Smooth muscle cell (in vitro differentiated cells): ENCODE measurements at regions not wholly inside any gene's neighbourhood (a gene's known extent, or its start where the extent isn't known, plus 50 kb on each side); places are given as distances from the start of the nearest gene placed in this dataset.
A peak's percentile ranks its signal among the peaks of the same experiment; 100 is the strongest.

Experiments
- DNase-seq: peaks from one replicate; lab custom pipeline; 2025; ENCODE audit not compliant: unreplicated experiment; lab: John Stamatoyannopoulos, UW
- H2AFZ ChIP-seq: fragments of 200-600 bp; sonication (generic); 2 replicates; pipeline ENCODE4 v1.6.0; 2016; ENCODE audit warnings: antibody characterized with exemption, low read depth, mild to moderate bottlenecking
- H3F3A ChIP-seq: fragments of 200-600 bp; sonication (generic); 2 replicates; pipeline ENCODE4 v1.6.0; 2017; ENCODE audit warnings: antibody characterized with exemption, low read depth
- H3K27ac ChIP-seq: fragments of 200-600 bp; sonication (generic); 2 replicates; pipeline ENCODE4 v1.5.1; 2016; ENCODE audit warnings: low read depth, mild to moderate bottlenecking
- H3K27me3 ChIP-seq: fragments of 200-600 bp; sonication (generic); 2 replicates; pipeline ENCODE4 v1.6.1; 2016; ENCODE audit warnings: low read depth, mild to moderate bottlenecking
- H3K36me3 ChIP-seq: fragments of 200-600 bp; sonication (generic); 2 replicates; pipeline ENCODE4 v1.5.1; 2016; ENCODE audit warnings: low read depth
- H3K4me1 ChIP-seq: fragments of 200-600 bp; sonication (generic); 2 replicates; pipeline ENCODE4 v1.5.1; 2016; ENCODE audit warnings: low read depth
- H3K4me2 ChIP-seq: fragments of 200-600 bp; sonication (generic); 2 replicates; pipeline ENCODE4 v1.6.0; 2016; ENCODE audit warnings: mild to moderate bottlenecking
- H3K4me3 ChIP-seq: fragments of 200-600 bp; sonication (generic); 2 replicates; pipeline ENCODE4 v1.5.1; 2016; ENCODE audit warnings: mild to moderate bottlenecking
- H3K79me2 ChIP-seq: fragments of 200-600 bp; sonication (generic); 2 replicates; pipeline ENCODE4 v1.6.0; 2016; ENCODE audit warnings: low read depth, mild to moderate bottlenecking
- H3K9ac ChIP-seq: fragments of 200-600 bp; sonication (generic); 2 replicates; pipeline ENCODE4 v1.6.0; 2016; ENCODE audit warnings: low read depth
- H3K9me3 ChIP-seq: fragments of 200-600 bp; sonication (generic); replicated peaks from 2 replicates; pipeline ENCODE4 v1.5.1; 2016; ENCODE audit warnings: low read depth
- H4K20me1 ChIP-seq: fragments of 200-600 bp; sonication (generic); 2 replicates; pipeline ENCODE4 v1.6.0; 2016; ENCODE audit warnings: low read depth
- CTCF ChIP-seq: fragments of 200-600 bp; sonication (generic); IDR thresholded peaks from 2 replicates; pipeline ENCODE4 v1.5.1; 2017; ENCODE audit warnings: borderline replicate concordance, mild to moderate bottlenecking, antibody characterized with exemption; ENCODE audit not compliant: insufficient read depth, poor library complexity, severe bottlenecking
- WGBS: methylation state at CpG from one replicate; pipeline ENCODE4 v1.1.7; 2016; ENCODE audit warnings: low lambda C conversion rate; 5-methylcytosine and 5-hydroxymethylcytosine counted together

DNA sequence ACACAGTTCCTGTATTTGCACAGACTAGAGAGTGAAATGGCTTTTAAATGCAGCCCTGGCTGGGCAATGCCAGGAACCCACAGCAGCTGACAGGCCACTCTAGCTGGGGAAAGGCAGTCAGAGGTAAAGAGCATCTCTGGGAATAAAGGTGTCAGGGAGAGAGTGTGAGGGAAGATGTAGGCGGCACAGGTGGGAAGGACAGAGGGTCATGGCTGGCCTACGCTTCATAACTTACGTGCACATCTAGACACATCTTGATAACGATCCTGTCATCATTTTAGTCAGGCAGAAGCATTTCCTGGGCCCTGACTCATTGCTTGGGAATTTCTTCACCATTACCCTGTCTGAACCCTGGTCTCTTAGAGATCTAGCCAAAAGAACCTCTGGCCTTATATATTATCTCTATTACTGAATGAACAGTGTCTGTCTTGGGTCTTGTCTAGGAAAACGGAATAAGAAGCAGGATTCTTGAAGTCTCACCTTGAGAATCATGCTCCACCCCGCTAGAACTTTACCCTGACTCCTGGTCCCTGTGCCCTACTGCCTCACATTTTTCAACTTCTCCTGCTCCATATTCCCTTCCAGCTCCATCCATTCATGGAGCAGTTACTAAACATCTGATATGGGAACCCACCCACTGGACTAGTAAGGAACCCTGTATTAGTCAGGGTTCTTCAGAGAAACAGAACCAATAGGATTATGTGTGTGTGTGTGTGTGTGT, 106.4 kb upstream of the ELL2 start:
- no peak for DNase-seq
- peak overlapping the region; percentile 44 for H3K9ac ChIP-seq
- H3K4me2 ChIP-seq, result peak overlapping the region; percentile 79
- H3K4me3 ChIP-seq, result no peak overlapping the region
- no peaks in the 10 kb centered on the region for H3K36me3 ChIP-seq
- peaks cover 11% of the 10 kb centered on the region for H3F3A ChIP-seq
- H3K4me1 ChIP-seq, result peaks cover 35% of the 10 kb centered on the region
- H4K20me1 ChIP-seq, result no peaks in the 10 kb centered on the region
- no peaks in the 10 kb centered on the region for H3K79me2 ChIP-seq
- H3K9me3 ChIP-seq, result no peaks in the 10 kb centered on the region
- peak overlapping the region; percentile 90 for H3K27ac ChIP-seq
- 34% methylated on average over 6 of the region's 6 CpGs for WGBS
- TF ChIP-seq CTCF, result no peak
- H3K27me3 ChIP-seq, result no peaks in the 10 kb centered on the region
- H2AFZ ChIP-seq, result peak overlapping the region; percentile 9

GRCh38 chr5:96067251-96067650, 105.6 kb upstream of the ELL2 start:
- Histone ChIP-seq H4K20me1 (no peaks in the 10 kb centered on the region), H3K9ac (peak overlapping the region; percentile 44), H3K27me3 (no peaks in the 10 kb centered on the region), H3K9me3 (no peaks in the 10 kb centered on the region), H3K4me2 (peak overlapping the region; percentile 79), H3F3A (peaks cover 11% of the 10 kb centered on the region), H3K36me3 (no peaks in the 10 kb centered on the region), H3K4me3 (no peak overlapping the region), H2AFZ (peak overlapping the region; percentile 9), H3K4me1 (peaks cover 35% of the 10 kb centered on the region), H3K27ac (peak overlapping the region; percentile 90), H3K79me2 (no peaks in the 10 kb centered on the region)
- no peak for TF ChIP-seq CTCF
- DNase-seq, result no peak
- WGBS, result 29% methylated on average over 1 of the region's 1 CpG

- Histone ChIP-seq H3K9me3 (no peaks in the 10 kb centered on the region), H3K27me3 (no peaks in the 10 kb centered on the region), H3K9ac (no peak overlapping the region), H3K27ac (no peak overlapping the region), H3K36me3 (no peaks in the 10 kb centered on the region), H4K20me1 (no peaks in the 10 kb centered on the region), H3K4me2 (no peak overlapping the region), H3K4me3 (no peak overlapping the region), H3K79me2 (no peaks in the 10 kb centered on the region), H2AFZ (peak overlapping the region; percentile 9), H3K4me1 (peaks cover 35% of the 10 kb centered on the region), H3F3A (peaks cover 11% of the 10 kb centered on the region)
- WGBS, result 51% methylated on average over 1 of the region's 1 CpG
- no peak for TF ChIP-seq CTCF
- DNase-seq, result no peak
These were observed 104.7 kb upstream of the ELL2 start for GRCh38 chr5:96066386-96066719.
